NCI-H2029 treated with DMSO at 0.1 percent for 48 hours (cell line): ENCODE measurements at regions not wholly inside any gene's neighbourhood (a gene's known extent, or its start where the extent isn't known, plus 50 kb on each side); places are given as distances from the start of the nearest gene placed in this dataset.

Source experiments
- DNase-seq: peaks from one replicate; lab custom pipeline; 2025; lab: John Stamatoyannopoulos, UW

- DNase-seq = no peak
Measured at GRCh38 chr7:12741951-12742575, 54.6 kb downstream of the ARL4A start.

- DNase-seq = no peak
Measured at GRCh38 chr7:12746211-12746610, 58.8 kb downstream of the ARL4A start.

GRCh38 chr7:12747687-12748306 lies 60.4 kb downstream of the ARL4A start:
- DNase-seq = no peak

- no peak for DNase-seq
Measured at GRCh38 chr7:12749069-12749468, 61.6 kb downstream of the ARL4A start.

GRCh38 chr7:12749746-12750145 lies 62.3 kb downstream of the ARL4A start:
- no peak for DNase-seq

- no peak for DNase-seq
Measured at GRCh38 chr7:12751764-12752163, 64.3 kb downstream of the ARL4A start.

- no peak for DNase-seq
Measured at GRCh38 chr7:12754179-12754578, 66.7 kb downstream of the ARL4A start.

GRCh38 chr7:12756821-12757220 lies 69.4 kb downstream of the ARL4A start:
- no peak for DNase-seq

GRCh38 chr7:12757443-12757842 lies 70.0 kb downstream of the ARL4A start:
- DNase-seq = no peak

- no peak for DNase-seq
Measured at GRCh38 chr7:12759151-12759550, 71.7 kb downstream of the ARL4A start.

- no peak for DNase-seq
Measured at GRCh38 chr7:12761111-12761510, 73.7 kb downstream of the ARL4A start.

- no peak for DNase-seq
Measured at GRCh38 chr7:12761691-12762090, 74.3 kb downstream of the ARL4A start.

- no peak for DNase-seq
Measured at GRCh38 chr7:12764458-12764891, 77.0 kb downstream of the ARL4A start.

- DNase-seq = no peak
Measured at GRCh38 chr7:12765431-12766100, 78.1 kb downstream of the ARL4A start.

GRCh38 chr7:12766416-12766815 lies 79.0 kb downstream of the ARL4A start:
- DNase-seq = no peak

- DNase-seq = no peak
Measured at GRCh38 chr7:12768948-12769347, 81.5 kb downstream of the ARL4A start.

- DNase-seq = no peak
Measured at GRCh38 chr7:12769444-12769843, 82.0 kb downstream of the ARL4A start.

GRCh38 chr7:12770227-12770975 lies 83.0 kb downstream of the ARL4A start:
- DNase-seq = peak; percentile 69

- peak; percentile 64 for DNase-seq
Measured at GRCh38 chr7:12771378-12771877, 84.0 kb downstream of the ARL4A start.

GRCh38 chr7:12772768-12773167 lies 85.3 kb downstream of the ARL4A start:
- no peak for DNase-seq

- no peak for DNase-seq
Measured at GRCh38 chr7:12777257-12777656, 89.8 kb downstream of the ARL4A start.

- no peak for DNase-seq
Measured at GRCh38 chr7:12779947-12780346, 92.5 kb downstream of the ARL4A start.
